GM19463 (cell line): ENCODE measurements at regions not wholly inside any gene's neighbourhood (a gene's known extent, or its start where the extent isn't known, plus 50 kb on each side); places are given as distances from the start of the nearest gene placed in this dataset.

ENCODE experiments used
- ATAC-seq: cut with Tn5 transposase; IDR thresholded peaks from one replicate; pipeline ENCODE4 v1.9.1; 2021; ENCODE audit warnings: mild to moderate bottlenecking, moderate library complexity; ENCODE audit not compliant: unreplicated experiment

- no peak for ATAC-seq
Observed at GRCh38 chr9:108212184-108212583, 643.6 kb downstream of the ACTL7B start.

DNA sequence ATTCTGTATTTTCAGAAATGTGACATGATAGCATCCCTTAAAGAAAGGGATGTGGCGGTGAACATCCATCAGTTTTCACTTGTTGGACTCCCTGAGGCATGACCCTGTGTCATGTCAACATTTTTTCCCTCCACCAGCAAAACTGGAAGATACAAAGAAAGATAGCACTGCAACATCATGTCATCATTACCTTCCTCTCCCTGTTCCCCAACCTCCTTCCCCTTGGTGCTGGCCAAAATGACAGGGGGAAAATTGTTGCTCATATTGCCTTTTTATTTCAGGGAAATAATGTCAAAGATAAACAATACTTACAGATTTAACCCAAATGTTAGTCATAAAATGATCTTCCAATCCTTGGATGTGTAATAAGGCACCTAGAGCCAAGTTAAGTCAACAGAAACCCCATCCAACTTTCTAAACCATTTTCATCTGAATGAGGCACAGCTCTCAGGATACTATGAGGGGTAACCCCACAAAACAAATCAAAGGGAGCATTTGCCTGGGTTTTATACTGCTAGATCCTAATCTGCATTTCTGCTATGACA is 644.3 kb downstream of the ACTL7B start:
- no peak for ATAC-seq

- ATAC-seq = no peak
Observed at GRCh38 chr9:108209132-108209685, 646.6 kb downstream of the ACTL7B start.

- ATAC-seq = no peak
Observed at GRCh38 chr9:108207561-108208165, 648.1 kb downstream of the ACTL7B start.

- ATAC-seq = no peak
Observed at GRCh38 chr9:108205276-108205675, 650.5 kb downstream of the ACTL7B start.

- ATAC-seq = no peak
Observed at GRCh38 chr9:108197899-108198298, 657.9 kb downstream of the ACTL7B start.

DNA sequence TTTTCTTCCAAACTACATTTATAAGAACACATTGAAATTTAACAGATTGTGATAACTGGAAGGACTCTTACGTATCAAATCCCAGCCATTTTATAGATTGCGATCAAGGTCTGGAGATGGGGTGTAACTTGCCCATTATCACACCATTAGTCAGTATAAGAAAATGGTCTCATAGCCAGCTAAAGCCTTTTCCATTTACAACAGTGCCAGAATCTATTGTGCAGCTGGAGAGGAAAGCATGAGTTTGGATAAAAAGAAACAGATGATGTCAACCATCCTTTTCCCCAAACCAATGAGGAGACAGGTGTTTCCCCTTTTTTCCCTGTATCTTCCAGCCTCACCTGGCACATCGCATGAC is 658.8 kb downstream of the ACTL7B start:
- ATAC-seq = no peak

- no peak for ATAC-seq
Observed at GRCh38 chr9:108196332-108197007, 659.3 kb downstream of the ACTL7B start.

DNA sequence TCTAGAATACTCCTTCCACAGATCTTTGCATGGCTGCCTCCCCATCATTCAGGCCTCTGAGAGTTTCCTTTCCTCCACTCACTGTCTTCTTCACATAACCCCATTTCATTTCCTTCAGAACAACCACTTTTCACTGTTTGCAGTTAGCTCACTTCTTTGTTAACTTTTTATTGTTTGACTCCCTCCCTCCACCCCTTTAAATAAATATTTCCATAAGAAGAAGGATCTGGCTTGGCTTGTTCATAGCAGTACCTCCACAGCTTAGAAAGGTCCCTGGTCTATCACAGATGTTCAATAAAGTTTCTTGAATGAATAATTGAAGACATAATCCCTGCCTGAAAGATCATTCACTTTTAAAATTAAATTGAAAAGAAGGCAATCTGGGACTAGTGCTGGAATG is 661.6 kb downstream of the ACTL7B start:
- ATAC-seq = no peak

DNA sequence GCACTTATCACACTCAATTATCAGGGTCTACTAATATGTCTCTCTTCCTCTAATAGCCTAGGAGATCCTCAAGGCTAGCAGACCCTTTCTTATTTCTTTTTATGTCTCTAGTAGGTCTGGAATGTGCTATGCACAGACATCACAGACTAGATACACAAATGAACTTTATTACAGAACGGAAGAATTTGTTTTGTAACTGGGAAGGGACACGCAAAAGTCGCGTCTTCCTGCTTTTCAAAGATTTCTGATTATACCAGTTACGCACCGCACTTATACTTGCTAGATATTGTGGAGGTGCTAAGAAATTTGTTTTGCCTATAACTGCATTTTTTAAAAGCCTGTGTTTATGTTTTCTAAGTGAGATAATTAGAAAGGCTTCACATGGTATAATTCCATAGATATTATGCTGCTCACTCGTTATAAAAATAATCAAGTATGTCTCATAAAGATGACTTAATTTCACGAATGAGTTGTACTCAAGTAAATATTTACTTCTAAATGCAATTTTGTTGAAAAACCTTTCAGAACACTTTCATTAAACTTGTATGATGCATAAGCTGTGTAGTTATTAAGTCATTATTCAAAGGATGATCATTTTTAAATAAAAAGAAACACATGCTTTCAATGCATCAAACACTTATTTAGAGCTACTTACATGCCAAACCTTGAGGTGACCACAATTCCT is 662.6 kb downstream of the ACTL7B start:
- ATAC-seq = no peak

GRCh38 chr9:108191065-108191464 is 664.7 kb downstream of the ACTL7B start:
- ATAC-seq = no peak

GRCh38 chr9:108188976-108189375 is 666.8 kb downstream of the ACTL7B start:
- ATAC-seq = no peak

DNA sequence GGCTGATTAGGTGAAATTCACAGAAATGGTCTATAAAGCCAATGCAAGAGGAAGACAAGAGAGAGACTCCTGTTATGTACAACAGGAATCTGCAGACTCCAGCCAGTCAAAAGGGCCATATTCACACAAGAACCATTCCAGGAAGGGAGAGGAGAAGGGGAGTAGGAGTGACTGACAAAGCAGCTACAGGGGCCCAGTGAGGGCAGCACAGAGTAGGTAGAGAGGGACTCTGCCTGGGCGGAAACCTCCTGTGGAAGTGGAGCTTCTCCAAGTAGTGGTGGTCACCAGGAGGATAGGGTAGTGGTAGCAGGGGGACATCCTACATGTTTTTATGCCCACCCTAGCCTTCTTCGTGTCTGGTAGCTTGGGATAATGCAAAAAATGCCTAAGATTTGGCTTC is 667.3 kb downstream of the ACTL7B start:
- ATAC-seq = no peak

GRCh38 chr9:108186642-108187395 is 669.0 kb downstream of the ACTL7B start:
- no peak for ATAC-seq

DNA sequence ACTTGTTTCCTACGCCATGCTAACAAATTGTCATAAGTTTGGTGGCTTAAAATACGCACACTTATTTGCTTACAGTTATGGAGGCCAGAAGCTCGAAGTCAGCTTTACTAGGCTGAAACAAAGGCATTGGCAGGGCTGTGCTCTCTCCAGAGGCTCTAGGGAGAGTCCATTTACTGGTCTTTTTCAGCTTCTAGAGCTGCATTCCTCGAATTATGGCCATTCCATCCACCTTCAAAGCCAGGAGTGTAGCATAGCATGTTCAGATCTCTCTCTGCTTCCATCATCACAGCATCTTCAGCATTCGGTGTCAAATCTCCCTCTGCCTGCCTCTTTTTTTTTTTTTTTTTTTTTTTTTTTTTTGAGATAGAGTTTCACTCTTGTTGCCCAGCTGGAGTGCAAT is 670.2 kb downstream of the ACTL7B start:
- no peak for ATAC-seq

DNA sequence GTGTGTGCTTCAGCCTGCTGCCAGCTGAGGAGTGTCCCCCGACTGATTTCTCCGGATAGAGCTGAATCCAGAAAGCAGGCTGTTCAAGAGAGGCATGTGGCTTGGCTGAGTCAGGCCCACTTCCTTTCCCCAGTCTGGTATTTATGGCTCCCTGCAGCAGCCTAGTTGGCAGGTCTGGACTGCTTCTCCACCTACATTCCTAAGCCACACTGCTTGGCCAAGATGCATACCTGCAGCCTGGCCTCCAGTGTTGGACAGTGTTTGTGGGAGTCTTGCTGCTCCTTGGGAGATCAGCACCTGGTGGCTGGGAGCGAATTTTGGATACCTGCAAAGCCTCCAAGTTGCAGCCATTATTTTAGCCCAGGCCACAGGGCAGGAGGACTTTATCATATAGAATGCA is 670.8 kb downstream of the ACTL7B start:
- no peak for ATAC-seq

DNA sequence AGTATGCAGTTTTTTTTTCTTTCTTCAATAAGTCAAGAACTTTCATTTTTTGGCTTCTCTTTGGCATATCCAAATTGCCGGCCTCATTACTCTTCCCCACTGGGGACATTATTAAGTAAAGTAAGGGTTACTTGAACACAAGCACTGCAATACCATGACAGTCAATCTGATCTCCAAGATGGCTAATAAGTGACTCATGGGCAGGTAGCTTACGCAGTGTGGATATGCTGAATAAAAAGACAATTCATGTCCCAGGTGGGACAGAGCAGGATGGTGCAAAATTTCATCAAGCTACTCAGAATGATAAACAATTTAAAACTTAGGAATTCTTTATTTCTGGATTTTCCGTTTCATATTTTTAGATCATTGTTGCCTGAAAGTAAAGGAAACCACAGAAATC is 671.8 kb downstream of the ACTL7B start:
- ATAC-seq = no peak

DNA sequence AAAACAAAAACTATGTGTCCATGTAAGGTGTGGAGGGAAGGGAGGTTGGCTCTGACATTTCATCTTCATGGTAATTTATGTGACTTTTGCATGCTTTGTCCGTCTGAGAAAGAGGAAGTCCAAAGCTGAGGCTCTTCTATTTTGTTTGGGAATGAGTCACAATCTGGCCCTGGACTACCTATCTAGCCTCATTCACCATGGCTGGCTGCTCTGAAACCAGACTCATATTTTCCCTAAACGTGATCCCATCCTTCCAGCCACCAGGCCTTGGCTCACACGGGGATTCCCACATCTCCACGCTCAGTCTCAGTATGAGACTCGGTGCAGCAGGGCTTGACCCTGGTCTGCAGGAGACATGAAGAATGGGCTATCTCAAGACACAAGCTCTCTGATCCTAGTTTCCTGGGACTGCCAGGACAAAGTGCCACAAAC is 672.8 kb downstream of the ACTL7B start:
- ATAC-seq = peak; percentile 86

DNA sequence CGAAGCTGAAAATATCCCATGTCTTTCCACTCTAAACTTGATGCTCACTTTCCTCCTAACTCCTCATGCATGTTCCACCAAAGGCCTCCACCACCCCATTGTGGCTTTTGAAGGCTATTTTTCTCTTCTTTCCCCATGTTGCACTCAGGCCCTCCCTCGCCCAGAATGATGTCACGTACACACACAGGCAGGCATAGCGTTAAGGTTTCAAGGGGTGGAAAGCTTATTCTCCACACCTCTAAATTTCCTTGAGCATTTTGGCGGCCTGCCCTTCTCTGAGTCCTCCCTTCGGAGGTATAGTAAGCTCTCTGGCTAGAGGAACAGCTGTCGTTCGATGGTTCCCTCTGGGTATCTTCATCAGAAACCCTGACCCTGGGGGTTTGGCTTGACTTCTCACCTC is 673.5 kb downstream of the ACTL7B start:
- ATAC-seq = no peak

GRCh38 chr9:108181441-108181840 is 674.3 kb downstream of the ACTL7B start:
- ATAC-seq = no peak

DNA sequence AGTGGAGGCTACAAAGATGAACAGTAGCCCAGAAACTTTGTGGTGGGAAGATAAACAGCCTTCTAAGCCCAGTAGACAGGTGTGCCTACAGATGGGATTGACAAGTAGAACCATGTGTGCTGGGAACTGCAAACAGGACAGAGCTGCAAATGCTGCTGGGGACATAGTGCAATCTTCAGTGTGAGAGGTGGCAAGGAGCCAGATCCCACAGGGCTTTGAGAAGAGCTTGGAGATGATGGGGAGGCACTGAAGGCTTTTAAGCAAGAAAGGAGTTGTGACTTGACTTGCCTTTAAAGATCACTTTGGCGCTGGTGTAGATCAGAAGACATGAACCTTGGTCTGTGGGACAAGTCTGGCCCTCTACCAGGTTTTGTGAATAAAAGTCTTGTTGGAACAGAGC is 675.2 kb downstream of the ACTL7B start:
- ATAC-seq = no peak
